ES-I3 (cell line): ENCODE measurements at regions not wholly inside any gene's neighbourhood (a gene's known extent, or its start where the extent isn't known, plus 50 kb on each side); places are given as distances from the start of the nearest gene placed in this dataset.

ENCODE experiments used
- H3K36me3 ChIP-seq: 2 replicates; pipeline ENCODE4 v1.6.1; 2013; ENCODE audit warnings: mild to moderate bottlenecking, low read length, control low read depth, moderate library complexity; ENCODE audit not compliant: insufficient read depth
- H3K4me1 ChIP-seq: 2 replicates; pipeline ENCODE4 v1.6.1; 2013; ENCODE audit warnings: mild to moderate bottlenecking, control low read depth, low read length; ENCODE audit not compliant: insufficient read depth
- H3K9ac ChIP-seq: 2 replicates; pipeline ENCODE4 v1.6.1; 2013; ENCODE audit warnings: low read depth, mild to moderate bottlenecking, low read length, moderate library complexity
- H3K9me3 ChIP-seq: 2 replicates; pipeline ENCODE4 v1.6.1; 2013; ENCODE audit warnings: mild to moderate bottlenecking, low read length, moderate library complexity; ENCODE audit not compliant: control insufficient read depth, insufficient read depth

DNA sequence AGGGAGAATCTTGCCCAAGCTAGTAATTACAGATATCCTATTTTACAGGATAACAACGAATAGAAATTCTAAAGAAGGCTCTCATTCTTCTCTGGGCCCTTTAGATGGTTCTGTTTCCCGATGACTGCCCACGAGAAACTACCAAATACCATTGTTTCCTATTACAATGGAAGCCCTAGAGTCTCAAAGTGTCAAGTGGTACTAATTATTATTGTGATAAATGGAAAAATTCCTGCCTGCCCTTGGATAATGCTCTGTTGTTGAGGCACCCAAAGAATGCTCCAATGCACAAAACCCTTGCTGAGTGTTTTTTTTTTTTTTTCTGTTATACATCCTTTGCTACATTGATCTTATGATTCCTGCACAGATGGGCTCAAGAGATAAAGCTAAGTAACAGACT is 504.5 kb downstream of the XPNPEP1 start:
- H3K36me3 ChIP-seq: no peaks in the 10 kb centered on the region
- H3K9ac ChIP-seq: no peak overlapping the region
- no peaks in the 10 kb centered on the region for H3K9me3 ChIP-seq
- 0 out of 2 replicates have a peak, but pooled peaks cover 3% of the 10 kb centered on the region for H3K4me1 ChIP-seq

DNA sequence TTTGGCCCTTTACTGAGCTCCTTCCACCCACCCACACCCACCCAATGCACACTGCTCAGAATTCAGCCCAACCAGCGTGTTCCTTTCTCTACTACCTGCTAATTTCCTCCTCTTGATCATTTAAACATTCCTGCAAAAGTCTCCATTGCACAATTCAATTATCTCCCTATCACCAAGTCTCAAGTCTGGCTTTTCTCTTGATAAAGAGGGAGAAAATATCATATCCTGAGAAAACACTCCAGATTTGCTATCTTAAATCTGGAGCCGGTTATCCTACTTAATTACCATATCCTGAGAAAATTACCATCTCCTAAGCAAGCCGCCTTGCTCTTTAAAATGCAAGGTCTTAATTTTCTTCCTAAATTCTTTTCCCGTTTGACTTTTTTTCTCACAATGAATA is 505.5 kb downstream of the XPNPEP1 start:
- Histone ChIP-seq H3K9me3 (no peaks in the 10 kb centered on the region), H3K9ac (no peak overlapping the region), H3K36me3 (no peaks in the 10 kb centered on the region), H3K4me1 (0 out of 2 replicates have a peak, but pooled peaks cover 3% of the 10 kb centered on the region)

DNA sequence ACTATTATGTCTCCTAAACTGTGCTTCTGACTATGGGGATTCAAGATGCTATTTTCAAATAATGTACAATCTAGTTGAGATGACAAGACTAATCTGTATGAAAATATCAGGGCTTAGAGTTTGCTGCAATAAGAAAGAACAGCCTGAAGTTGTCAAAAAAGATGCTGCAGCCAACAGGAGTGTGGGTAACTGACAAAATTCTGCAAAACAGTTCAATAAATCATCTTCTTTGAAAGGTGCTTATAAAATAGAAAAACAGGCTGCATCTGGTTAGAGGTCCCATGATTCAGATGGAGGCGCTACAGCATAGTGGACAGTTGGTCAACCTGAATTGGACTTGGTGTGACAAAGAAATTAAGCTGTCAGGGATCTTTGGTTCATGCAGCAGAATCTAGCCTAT is 511.0 kb downstream of the XPNPEP1 start:
- H3K4me1 ChIP-seq: no peaks in the 10 kb centered on the region
- no peaks in the 10 kb centered on the region for H3K36me3 ChIP-seq
- H3K9me3 ChIP-seq: no peaks in the 10 kb centered on the region
- H3K9ac ChIP-seq: no peak overlapping the region

DNA sequence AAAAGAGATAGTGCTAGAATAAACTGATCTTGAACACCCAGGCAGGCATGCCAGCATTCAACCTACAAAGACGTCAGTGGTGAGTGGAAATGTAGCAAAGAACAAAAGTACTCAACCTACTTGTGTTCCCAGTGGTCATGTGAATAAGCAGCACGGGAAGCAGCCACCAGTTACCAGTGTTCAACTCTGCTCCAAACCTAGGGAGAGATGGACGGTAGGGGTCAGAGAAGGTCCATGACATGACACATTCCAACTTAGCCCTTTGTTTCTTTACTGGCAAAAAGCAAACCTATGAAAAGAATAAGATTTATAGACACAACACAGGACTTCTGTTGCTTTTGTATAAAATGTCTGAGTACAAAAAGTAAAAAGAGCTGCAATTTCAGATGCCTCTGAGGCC is 511.4 kb downstream of the XPNPEP1 start:
- no peaks in the 10 kb centered on the region for H3K4me1 ChIP-seq
- H3K36me3 ChIP-seq: no peaks in the 10 kb centered on the region
- no peaks in the 10 kb centered on the region for H3K9me3 ChIP-seq
- H3K9ac ChIP-seq: no peak overlapping the region

DNA sequence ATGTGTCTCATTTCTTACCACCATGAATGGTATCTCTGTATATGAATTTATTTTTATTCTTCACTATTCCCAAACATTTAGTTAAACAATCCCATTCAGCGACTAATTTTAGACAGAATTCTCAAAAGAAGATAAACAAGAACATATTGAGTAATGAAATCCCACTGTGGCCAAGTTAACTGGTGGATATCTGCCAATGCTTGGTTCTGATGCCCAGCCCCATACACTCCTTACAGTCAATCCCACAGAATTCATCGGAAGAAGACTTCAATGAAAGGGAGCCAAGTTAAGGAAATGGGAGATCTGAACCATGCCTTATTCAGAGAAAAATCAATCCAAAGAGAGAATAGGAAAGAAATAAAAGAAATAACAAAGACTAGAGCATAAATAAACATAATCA is 518.0 kb downstream of the XPNPEP1 start:
- H3K4me1 ChIP-seq: no peaks in the 10 kb centered on the region
- no peaks in the 10 kb centered on the region for H3K9me3 ChIP-seq
- no peaks in the 10 kb centered on the region for H3K36me3 ChIP-seq
- no peak overlapping the region for H3K9ac ChIP-seq

DNA sequence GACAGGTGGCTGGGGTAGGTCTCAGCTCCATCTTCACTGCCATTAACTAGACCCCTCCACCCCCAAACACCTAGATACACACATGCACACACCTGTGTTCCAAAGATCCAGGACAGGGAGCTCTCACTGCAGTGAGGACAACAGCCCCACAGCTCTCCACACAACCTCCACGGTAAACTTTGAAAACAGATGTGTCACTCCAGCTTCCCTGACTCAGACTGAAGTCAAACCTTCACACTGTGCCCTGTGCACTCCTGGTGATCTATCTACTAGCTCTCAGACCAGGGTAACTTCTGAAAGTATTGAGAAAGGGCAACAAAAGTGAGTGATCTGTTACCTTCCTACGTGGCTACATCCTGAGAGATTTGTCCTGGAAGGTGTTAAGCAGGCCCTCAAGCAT is 519.8 kb downstream of the XPNPEP1 start:
- H3K4me1 ChIP-seq: no peaks in the 10 kb centered on the region

DNA sequence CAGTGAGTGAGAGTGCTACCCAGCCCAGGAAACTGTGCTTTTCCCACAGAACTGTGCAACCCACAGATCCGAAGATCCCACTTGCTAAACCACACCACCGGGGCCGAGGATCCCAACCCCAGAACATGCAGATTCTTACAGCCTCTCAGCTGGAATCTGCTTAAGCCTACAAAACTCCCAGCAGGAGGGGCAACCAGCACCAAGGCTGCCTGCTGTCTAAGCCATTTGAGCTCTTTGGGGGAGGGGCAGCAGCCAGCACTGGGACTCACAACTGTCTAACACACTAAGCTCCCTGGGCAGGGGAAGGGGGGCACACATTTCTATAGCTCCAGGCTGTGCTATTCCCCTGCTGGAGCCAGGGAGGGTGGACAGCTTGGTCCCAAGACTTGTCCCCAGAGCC is 529.9 kb downstream of the XPNPEP1 start:
- Histone ChIP-seq H3K9ac (no peak overlapping the region), H3K4me1 (peaks cover 6% of the 10 kb centered on the region), H3K9me3 (no peaks in the 10 kb centered on the region), H3K36me3 (no peaks in the 10 kb centered on the region; the same call in 1 of the 2 replicates)

More for the DNA sequence above, 519.8 kb downstream of the XPNPEP1 start:
- Histone ChIP-seq H3K9me3 (no peaks in the 10 kb centered on the region), H3K36me3 (no peaks in the 10 kb centered on the region), H3K9ac (no peak overlapping the region)

DNA sequence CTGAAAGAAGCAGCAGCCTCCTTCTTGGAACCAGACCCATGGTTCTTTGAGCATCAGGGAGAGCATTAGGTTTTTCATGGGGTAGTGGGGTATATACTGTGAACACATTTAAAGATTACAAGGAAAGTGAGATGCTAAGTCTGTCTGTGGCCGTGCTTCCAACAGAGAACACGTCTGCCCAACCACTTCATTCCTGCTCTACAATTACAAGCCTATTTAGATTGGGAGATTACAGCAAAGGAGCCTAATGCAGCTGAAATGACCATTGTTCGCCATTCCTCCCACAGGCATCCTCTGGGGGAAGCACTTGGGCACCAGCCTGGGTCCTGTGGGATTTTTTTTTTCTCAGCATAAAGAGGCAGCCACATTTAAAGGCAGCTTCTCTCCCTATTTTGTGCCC is 536.4 kb downstream of the XPNPEP1 start:
- Histone ChIP-seq H3K36me3 (no peaks in the 10 kb centered on the region; the same call in 1 of the 2 replicates), H3K9ac (no peak overlapping the region), H3K4me1 (no peaks in the 10 kb centered on the region), H3K9me3 (no peaks in the 10 kb centered on the region)

DNA sequence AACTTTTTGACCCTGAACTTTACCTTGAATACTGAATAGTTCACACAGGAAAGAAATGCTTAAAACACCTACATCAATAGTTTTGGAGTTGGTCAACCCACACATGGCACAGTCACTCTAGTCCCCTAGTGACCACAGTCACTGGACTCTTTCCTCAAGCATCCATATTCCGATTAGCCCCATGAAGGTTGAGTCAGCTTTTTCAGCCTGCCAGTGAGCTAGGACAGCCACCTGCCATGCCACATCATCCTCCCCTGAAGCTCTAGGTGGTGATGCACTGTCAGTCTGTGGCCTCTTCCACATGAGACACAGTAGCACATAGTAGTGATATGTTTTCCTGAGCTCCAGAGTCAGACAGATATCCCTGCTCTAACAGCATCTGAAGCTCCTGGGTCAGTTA is 537.2 kb downstream of the XPNPEP1 start:
- Histone ChIP-seq H3K36me3 (no peaks in the 10 kb centered on the region; the same call in 1 of the 2 replicates), H3K9me3 (no peaks in the 10 kb centered on the region), H3K4me1 (no peaks in the 10 kb centered on the region), H3K9ac (no peak overlapping the region)

DNA sequence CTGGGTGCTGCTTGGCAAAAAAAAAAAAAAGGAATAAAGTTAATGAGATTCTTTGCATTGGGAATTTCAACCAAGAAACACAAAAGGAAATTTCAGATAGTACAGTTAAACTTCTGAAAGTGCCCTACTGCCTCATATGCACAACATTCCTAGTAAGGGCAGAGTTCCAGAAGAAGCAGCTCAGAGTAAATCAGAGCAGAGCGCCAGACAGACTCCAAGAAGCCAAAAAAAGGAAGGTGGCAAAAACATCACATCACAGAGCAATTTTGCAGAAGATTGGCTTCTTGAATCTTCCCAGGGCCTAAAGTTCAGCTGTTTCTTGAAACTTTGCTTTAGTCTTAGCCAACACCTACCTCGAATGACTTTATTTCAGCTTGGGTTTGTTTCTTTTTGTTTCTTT is 544.1 kb downstream of the XPNPEP1 start:
- H3K9ac ChIP-seq: no peak overlapping the region
- H3K9me3 ChIP-seq: no peaks in the 10 kb centered on the region
- no peaks in the 10 kb centered on the region for H3K36me3 ChIP-seq
- H3K4me1 ChIP-seq: no peaks in the 10 kb centered on the region

DNA sequence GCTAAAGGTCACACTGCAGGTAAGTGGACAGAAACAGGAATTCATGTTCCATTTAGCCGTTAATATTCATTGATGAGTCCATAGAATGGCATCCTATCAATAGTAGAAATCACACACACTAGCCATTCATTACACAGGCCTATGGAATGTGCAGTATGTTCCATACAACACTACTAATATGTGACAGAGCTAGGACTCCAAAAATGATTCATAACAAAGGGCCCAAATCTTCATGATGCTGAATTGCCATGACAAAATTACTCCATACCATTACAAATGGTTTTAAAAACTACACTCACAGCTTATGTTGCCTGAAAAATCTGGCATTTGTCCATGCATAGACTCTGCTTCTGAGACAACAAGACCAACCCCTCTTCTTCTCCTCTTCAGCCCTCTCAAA is 549.1 kb downstream of the XPNPEP1 start:
- no peaks in the 10 kb centered on the region for H3K36me3 ChIP-seq
- H3K9ac ChIP-seq: no peak overlapping the region
- H3K9me3 ChIP-seq: no peaks in the 10 kb centered on the region
- H3K4me1 ChIP-seq: no peaks in the 10 kb centered on the region

DNA sequence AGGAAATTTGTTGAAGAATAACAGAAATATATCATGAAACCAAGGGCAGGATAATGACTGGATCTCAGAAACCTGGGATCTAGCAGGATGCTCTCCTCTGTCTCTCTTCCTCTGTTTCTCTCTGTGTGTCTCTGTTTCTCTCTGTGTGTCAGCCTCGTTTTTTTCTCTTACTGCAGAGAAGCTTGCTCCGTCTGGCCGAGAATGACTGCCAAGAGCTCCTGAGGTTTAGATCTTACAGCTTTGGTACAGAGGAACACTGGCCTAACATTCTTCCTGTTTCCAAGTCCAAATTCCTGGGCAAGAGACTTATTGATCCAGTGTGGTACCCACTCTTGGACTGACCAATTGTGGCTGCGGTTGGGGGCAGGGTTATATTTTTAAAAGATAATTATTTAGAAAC is 564.0 kb downstream of the XPNPEP1 start:
- Histone ChIP-seq H3K36me3 (no peaks in the 10 kb centered on the region), H3K9me3 (no peaks in the 10 kb centered on the region), H3K4me1 (no peaks in the 10 kb centered on the region; the same call in 1 of the 2 replicates), H3K9ac (no peak overlapping the region)

DNA sequence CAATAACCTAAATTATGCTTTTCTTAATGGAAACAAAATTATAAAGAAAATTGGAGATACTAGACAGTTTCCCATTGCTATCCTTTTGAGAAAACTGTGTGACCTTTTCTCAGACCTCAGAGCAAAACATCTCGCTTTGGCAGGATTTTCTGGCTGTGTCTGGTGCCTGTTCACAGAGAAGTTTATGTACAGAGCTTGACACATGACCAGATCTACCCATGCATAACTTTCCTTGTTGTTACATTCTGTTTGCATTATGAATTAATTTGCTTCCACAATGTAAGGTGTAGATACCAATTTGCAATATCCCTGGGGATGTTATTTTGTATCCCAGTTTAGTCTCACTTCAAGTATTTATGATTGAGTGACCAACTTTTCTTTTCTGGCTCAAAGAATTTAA is 565.0 kb downstream of the XPNPEP1 start:
- H3K4me1 ChIP-seq: no peaks in the 10 kb centered on the region; the same call in 1 of the 2 replicates
- H3K9me3 ChIP-seq: no peaks in the 10 kb centered on the region
- H3K9ac ChIP-seq: no peak overlapping the region
- no peaks in the 10 kb centered on the region for H3K36me3 ChIP-seq

DNA sequence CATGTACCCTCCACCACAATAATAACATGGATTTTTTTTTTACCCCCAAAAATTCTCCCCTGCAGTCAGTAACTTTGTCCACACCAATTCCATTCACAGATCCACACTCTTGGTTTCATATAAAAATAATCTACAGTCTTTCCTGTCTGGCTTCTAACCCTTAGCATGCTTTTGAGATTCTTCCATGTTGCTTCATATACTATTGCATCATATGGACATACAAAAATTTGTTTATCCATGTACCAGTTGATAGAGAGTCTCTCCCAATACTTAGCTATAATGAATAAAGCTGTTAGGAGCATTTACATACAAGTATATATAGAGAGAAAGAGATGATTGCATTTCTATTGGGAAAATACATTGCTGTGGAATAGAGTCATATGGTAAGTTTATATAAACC is 575.0 kb downstream of the XPNPEP1 start:
- peaks cover 4% of the 10 kb centered on the region; the same call in 1 of the 2 replicates for H3K9me3 ChIP-seq
- no peaks in the 10 kb centered on the region for H3K36me3 ChIP-seq
- H3K9ac ChIP-seq: no peak overlapping the region
- no peaks in the 10 kb centered on the region for H3K4me1 ChIP-seq

DNA sequence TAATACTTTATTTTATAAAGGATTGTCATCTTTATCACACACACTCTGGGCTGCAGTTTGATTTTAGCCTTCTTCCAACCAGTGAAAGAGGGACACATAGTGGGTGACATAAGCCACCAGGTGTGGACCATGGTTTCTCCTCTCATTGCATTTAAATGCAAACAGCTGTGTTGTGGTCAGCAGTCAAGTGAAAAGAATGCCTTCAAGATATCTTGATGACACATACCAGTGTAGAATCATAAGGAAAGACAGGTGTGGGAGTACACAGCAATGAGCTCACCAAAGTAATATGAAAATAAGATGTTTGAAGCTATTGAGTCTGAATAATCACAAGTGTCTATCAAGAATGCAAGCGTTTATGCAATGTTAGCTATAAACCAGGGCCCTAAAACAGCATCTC is 580.0 kb downstream of the XPNPEP1 start:
- Histone ChIP-seq H3K36me3 (no peaks in the 10 kb centered on the region), H3K9me3 (no peaks in the 10 kb centered on the region), H3K4me1 (no peaks in the 10 kb centered on the region), H3K9ac (no peak overlapping the region)

DNA sequence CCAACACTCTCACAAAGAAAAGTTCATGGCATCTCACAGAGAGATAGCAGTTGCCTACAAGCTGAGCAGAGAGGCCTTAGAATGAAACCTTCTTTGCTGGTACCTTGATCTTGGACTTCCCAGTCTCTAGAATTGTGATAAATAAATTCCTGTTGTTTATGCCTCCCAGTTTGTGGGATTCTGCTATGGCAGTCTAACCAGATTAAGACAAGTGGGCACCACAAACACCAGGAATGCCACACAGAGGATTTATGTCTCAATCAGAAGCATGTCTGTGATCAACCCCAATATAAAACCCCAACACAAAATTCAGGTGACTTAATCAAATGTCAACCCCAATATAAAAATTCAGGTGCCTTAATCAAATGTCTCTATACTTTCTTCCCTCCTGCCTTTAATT is 581.3 kb downstream of the XPNPEP1 start:
- no peaks in the 10 kb centered on the region for H3K4me1 ChIP-seq
- H3K9me3 ChIP-seq: no peaks in the 10 kb centered on the region
- H3K9ac ChIP-seq: no peak overlapping the region
- H3K36me3 ChIP-seq: no peaks in the 10 kb centered on the region
